Posterior vena cava (tissue), 2 donors: ENCODE measurements at regions not wholly inside any gene's neighbourhood (a gene's known extent, or its start where the extent isn't known, plus 50 kb on each side); places are given as distances from the start of the nearest gene placed in this dataset.

Experiments
- DNase-seq: peaks from one replicate; pipeline ENCODE4 v3.0.0-alpha.2; 2020; ENCODE audit warnings: low spot score
- intact Hi-C, 2 donors: fragments of 100-400 bp; cut with DNase I; formaldehyde crosslinking; loops; one replicate each; pipeline versions ENCODE4 v1.14.1 to v1.14.2; 2022 to 2023
- donor health status: DM: yes; HTN: yes; CAD: no.
- donor health status: DM: yes; HTN: yes; CAD: no.

DNA sequence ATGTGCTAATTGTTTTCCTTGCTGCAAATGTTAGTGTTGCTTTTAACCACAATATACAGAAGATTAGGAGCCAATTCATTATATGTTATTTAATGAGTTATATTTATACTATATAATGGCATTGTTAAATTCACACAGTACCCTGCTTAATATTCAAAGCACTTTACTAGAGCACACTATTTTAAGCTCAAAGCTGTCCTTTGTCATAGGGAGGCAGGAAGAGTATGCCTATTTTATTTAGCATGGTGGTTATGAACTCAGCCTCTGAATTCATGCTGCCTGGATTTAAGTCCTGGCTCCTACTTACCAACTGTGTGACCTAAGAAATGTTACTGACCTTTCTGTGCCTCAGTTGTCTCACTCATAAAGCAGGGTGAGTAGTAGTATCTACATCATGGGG is 80.5 kb downstream of the FASTKD2 start:
- intact Hi-C loops: loop anchor here in 1 of 2 donors (1.0 kb wide), 1 partner anchor 47 kb away; no protein-coding TSS in a partner anchor
- DNase-seq: no peak

- intact Hi-C loops: loop anchor here in 1 of 2 donors (1.0 kb wide), 1 partner anchor 47 kb away; no protein-coding TSS in a partner anchor
- DNase-seq: no peak
Measured at GRCh38 chr2:206846331-206846730, 80.9 kb downstream of the FASTKD2 start.

- intact Hi-C loops: loop anchor here in 1 of 2 donors (1.0 kb wide), 1 partner anchor 46 kb away; no protein-coding TSS in a partner anchor
Measured at GRCh38 chr2:206846981-206847834, 81.8 kb downstream of the FASTKD2 start.

GRCh38 chr2:206850369-206850768 is 85.0 kb downstream of the FASTKD2 start:
- DNase-seq: no peak
- intact Hi-C loops: no loop called here

More at GRCh38 chr2:206846981-206847834, 81.8 kb downstream of the FASTKD2 start:
- DNase-seq: no peak

GRCh38 chr2:206851521-206851920 is 86.1 kb downstream of the FASTKD2 start:
- no peak for DNase-seq
- intact Hi-C loops: no loop called here

GRCh38 chr2:206853915-206854314 is 85.4 kb upstream of the CPO start:
- DNase-seq: no peak
- intact Hi-C loops: no loop called here

- DNase-seq: no peak
- intact Hi-C loops: no loop called here
Measured at GRCh38 chr2:206855585-206856433, 83.5 kb upstream of the CPO start.

- no peak for DNase-seq
- intact Hi-C loops: no loop called here
Measured at GRCh38 chr2:206856513-206856912, 82.8 kb upstream of the CPO start.

DNA sequence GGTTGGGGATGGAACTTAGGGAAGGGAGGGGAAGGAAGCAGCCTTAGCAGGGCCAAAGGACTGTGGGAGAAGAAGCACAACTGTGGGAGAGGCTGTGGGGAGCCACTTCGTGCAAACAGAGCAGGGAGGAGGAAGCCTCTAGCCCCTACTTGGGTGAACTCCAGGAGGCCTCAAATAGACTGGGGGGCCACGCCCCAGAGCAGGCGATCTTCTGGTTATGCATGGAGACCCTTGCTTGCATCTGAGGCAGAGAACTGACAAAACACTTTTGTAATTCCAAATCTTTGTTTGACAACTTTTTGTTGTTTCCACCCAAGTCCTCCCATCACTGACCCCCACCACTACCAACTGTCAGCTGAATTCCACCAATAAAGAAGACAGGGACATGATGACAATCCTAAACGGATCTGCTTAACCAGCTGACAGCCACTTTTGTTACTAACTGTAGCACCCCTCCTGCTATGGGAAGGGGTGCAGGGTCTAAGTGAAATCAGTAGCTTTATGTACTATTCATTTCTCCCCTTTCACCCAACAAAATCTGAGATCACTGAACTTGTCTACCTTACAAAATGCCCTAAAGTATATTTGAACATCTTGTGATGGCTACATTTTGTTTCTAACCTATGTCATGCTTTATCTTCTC is 80.5 kb upstream of the CPO start:
- DNase-seq: no peak

DNA sequence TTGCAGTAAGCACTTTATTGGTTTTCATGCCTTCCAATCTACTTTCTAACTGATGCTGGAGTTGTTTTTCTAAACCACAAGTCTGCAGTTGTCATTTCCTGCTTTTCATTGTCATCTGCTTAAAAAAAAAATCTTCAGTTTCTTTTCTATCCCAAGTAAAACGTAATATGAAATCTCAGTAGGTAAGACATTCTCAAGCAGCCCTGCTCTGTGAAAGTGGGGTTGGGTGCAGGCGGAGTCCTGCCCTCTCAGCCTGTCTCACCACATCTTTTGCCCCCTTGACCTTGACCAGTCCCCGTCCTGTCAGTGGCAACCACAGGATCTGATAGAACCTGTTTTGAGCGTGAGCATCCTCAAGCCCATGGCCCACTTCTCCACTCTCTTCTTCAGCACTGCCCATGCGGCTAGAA is 80.0 kb upstream of the CPO start:
- intact Hi-C loops: no loop called here
- no peak for DNase-seq

More for the DNA sequence above, 80.5 kb upstream of the CPO start:
- intact Hi-C loops: no loop called here

DNA sequence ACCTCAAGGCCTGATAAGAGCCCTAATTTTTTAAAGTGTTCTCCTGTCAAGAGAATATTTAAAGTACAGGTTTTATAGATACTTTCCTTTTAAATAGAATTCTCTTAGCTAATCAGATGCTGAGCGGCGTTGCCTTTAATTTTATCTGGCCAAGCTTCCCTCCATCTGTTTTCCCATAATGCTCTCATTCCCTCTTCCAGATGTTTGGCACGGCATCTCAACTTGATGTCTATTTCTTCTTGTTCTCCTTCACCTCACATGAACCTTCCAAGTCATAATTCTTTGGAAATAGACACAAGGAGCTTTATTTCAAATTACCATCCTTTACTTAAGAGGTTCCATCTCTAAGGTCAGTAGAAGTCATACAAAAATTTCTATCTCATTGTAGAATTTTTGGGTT is 76.1 kb upstream of the CPO start:
- intact Hi-C loops: no loop called here
- no peak for DNase-seq

GRCh38 chr2:206863716-206864115 is 75.6 kb upstream of the CPO start:
- DNase-seq: no peak
- intact Hi-C loops: no loop called here

GRCh38 chr2:206867006-206867405 is 72.3 kb upstream of the CPO start:
- intact Hi-C loops: no loop called here
- no peak for DNase-seq

GRCh38 chr2:206869824-206870495 is 69.4 kb upstream of the CPO start:
- intact Hi-C loops: no loop called here
- no peak for DNase-seq

DNA sequence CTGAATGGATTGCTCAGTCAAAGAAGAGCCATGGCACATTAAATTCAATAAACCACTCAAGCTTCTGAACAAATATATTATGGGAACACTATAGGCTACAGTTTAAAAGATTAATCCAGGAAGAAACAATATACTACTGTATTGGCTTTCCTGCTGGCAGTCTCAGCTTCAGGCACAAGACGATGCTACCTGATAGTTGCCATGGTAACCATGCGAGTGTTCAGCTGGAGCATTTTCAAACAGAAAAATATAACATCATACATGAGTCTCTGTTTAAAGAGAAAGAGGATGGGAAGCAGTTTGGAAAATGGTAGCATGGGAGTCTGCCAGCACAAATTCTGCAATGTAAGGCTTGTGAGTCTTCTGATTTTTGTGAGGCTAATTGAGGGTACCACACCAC is 65.9 kb upstream of the CPO start:
- intact Hi-C loops: no loop called here

GRCh38 chr2:206875701-206876100 is 63.6 kb upstream of the CPO start:
- DNase-seq: no peak
- intact Hi-C loops: no loop called here

More for the DNA sequence above, 65.9 kb upstream of the CPO start:
- no peak for DNase-seq

DNA sequence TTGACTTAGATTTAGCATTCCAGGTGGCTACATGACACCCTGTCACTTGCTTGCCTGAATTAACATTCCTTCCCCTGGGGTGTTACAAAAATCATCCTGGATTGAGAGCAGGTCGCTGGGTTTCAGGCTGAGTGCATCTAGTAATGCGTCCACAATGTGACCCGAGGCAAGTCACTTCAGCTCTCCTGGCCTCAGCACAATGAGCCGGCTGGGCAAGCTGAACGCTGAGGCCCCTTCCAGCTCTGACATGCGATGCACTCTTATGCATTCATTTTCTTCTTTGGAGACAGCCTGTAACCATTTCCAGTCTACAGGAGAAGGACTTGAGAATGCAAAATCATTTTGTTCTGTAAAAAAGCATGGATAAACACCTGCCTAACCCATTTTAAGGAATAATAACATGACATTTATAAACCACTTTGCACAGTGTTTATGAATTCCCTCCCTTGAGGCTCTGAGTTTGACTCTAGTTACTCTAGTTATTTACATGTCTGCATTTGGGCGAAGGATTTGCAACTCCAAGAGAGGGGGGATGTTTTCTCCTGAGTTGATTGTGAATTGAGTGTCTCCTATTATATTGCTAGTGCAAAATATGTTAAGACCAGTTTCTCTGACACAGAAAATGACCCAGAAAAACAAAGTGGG is 63.0 kb upstream of the CPO start:
- intact Hi-C loops: no loop called here

DNA sequence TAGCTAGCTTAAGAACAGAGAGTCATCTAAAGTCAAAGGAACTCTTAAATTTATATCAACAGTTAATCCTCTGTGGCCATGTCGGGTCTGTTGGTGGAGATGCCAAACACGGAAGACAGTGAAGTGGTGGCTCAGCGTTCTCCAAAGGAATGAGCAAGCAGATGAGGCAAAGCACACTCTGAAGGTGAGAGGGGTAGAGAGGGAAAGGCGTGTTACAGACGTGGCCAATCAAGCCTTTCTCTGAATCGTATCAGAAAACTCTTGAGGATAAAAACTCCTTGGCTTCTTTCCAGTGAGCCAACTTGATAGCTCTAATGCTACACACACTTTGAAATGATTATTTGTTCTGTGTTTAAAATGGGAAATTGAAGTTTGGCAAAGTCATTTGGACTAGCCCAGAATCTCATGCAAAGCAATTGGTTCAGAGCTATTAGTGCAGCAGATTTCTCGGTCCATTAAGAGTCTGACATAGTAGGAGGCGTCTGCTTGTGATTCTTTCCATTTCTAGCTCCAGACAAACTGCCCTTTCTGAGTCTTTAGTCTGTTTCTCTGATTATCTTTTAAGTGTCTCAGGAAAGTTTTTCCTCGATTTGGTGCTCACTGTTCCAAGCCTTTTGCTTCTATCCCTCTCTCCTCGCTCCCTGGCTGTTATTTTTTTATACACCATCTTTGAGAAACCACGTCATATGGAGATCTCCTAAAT is 57.5 kb upstream of the CPO start:
- DNase-seq: no peak
- intact Hi-C loops: no loop called here

More for the DNA sequence above, 63.0 kb upstream of the CPO start:
- no peak for DNase-seq
